ENCODE measurements at regions not wholly inside any gene's neighbourhood (a gene's known extent, or its start where the extent isn't known, plus 50 kb on each side); places are given as distances from the start of the nearest gene placed in this dataset.

DNA sequence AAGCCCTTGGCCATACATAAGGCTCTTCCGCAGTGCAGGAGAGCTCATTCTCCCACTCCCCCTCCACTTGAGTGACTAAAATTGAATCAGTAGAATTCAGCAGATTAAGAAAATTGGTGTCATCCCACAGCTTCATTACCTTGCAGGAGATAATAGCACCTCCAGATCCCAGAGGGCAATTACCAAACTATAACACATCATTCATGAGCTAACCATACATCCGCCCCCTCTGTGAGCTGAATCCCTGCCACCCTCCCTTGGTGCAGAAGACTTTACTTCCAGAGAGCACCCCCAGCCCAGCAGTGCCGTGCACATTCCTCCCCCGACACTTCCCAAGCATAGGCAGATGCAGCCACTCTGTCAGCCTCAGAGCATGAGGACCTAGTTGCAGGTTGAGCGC is 496.5 kb upstream of the B3GAT1 start:
- TF ChIP-seq, protein P1, sequence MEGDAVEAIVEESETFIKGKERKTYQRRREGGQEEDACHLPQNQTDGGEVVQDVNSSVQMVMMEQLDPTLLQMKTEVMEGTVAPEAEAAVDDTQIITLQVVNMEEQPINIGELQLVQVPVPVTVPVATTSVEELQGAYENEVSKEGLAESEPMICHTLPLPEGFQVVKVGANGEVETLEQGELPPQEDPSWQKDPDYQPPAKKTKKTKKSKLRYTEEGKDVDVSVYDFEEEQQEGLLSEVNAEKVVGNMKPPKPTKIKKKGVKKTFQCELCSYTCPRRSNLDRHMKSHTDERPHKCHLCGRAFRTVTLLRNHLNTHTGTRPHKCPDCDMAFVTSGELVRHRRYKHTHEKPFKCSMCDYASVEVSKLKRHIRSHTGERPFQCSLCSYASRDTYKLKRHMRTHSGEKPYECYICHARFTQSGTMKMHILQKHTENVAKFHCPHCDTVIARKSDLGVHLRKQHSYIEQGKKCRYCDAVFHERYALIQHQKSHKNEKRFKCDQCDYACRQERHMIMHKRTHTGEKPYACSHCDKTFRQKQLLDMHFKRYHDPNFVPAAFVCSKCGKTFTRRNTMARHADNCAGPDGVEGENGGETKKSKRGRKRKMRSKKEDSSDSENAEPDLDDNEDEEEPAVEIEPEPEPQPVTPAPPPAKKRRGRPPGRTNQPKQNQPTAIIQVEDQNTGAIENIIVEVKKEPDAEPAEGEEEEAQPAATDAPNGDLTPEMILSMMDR (IDR thresholded peaks at IDR 0.05) = no peak
- no peak for TF ChIP-seq POLR2A (IDR thresholded peaks at IDR 0.05)

Measured in thyroid gland (tissue), 4 donors.